ENCODE measurements at regions not wholly inside any gene's neighbourhood (a gene's known extent, or its start where the extent isn't known, plus 50 kb on each side); places are given as distances from the start of the nearest gene placed in this dataset.

DNA sequence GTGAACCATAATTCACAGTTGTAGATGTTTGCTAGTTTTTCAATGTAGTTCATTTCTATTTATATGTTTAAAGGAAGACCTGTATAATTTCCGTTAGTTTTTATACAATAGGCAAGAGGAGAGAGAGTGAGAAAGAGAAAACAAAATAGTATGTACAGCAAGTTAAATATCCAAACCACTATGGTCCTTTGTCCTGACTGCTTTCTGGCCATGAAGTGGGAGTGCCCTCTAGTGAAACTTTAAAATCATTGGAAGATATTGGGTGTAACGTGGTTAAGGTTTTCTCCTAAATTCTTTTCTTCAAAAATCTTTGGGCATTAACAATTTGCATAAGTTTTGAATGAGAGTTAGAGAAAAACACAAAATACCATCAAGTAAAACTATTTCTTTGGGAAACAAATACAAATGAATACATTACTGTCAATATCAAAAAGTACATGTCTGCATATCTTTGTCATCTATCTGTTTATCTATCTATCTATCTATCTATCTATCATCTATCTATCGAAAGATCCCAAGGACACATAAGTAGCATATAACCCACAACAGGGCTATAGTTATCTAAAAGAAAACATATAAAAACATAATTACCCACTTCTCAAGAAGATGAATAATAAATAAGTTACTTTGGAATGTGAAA is 534.6 kb upstream of the ATP11B start:
- TF ChIP-seq, protein P1, sequence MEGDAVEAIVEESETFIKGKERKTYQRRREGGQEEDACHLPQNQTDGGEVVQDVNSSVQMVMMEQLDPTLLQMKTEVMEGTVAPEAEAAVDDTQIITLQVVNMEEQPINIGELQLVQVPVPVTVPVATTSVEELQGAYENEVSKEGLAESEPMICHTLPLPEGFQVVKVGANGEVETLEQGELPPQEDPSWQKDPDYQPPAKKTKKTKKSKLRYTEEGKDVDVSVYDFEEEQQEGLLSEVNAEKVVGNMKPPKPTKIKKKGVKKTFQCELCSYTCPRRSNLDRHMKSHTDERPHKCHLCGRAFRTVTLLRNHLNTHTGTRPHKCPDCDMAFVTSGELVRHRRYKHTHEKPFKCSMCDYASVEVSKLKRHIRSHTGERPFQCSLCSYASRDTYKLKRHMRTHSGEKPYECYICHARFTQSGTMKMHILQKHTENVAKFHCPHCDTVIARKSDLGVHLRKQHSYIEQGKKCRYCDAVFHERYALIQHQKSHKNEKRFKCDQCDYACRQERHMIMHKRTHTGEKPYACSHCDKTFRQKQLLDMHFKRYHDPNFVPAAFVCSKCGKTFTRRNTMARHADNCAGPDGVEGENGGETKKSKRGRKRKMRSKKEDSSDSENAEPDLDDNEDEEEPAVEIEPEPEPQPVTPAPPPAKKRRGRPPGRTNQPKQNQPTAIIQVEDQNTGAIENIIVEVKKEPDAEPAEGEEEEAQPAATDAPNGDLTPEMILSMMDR (IDR thresholded peaks at IDR 0.05; ENCODE audit: insufficient read depth, low read depth, low read length) = peak; percentile 51
- peak; percentile 37 for DNase-seq (ENCODE audit: low read depth)
- no peak overlapping the region for H3K4me3 ChIP-seq (ENCODE audit: low read depth, low read length)

DNA sequence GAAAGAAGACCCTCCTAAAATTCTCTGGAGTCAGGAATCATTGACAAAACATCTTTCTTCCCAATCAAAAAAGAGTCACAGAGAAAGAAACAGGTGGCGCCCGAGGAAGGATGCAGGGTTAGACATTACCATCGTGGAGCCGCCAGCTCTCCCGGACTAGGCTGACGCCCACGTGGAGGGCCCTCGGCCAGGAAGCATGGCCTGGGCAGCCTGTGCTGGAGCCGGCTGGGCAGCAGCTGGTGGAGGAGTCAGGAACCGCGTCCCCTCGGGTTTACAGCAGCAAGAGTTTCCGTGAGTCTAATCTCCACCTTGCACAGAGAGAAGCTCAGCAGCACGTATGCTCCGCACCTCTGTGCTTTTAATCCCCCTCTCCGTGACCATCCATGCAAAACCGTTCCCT is 533.7 kb upstream of the ATP11B start:
- H3K4me3 ChIP-seq (ENCODE audit: low read depth, low read length) = no peak overlapping the region
- TF ChIP-seq, protein P1 (IDR thresholded peaks at IDR 0.05; ENCODE audit: insufficient read depth, low read depth, low read length) = no peak
- DNase-seq (ENCODE audit: low read depth) = no peak

DNA sequence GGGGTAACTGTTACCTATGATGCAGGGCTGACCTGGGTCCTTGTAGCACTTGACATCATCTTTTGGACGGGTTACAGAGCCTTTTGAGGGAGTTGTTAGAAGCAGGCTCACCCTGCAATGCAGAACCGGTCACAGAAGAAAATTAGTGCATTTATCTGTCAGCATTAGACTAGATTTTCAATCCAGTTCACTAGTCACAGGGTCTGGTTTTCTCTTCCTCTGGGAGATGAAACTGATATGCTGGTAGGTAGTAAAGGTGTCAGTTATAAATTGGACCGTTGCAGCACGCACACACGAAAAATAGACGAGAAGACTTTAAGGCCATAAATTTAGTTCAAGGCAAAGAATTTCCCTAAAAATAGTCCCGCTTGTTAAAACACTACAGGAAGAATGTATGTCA is 532.3 kb upstream of the ATP11B start:
- no peak for DNase-seq (ENCODE audit: low read depth)
- TF ChIP-seq, protein P1 (IDR thresholded peaks at IDR 0.05; ENCODE audit: insufficient read depth, low read depth, low read length) = no peak
- H3K4me3 ChIP-seq (ENCODE audit: low read depth, low read length) = no peak overlapping the region

DNA sequence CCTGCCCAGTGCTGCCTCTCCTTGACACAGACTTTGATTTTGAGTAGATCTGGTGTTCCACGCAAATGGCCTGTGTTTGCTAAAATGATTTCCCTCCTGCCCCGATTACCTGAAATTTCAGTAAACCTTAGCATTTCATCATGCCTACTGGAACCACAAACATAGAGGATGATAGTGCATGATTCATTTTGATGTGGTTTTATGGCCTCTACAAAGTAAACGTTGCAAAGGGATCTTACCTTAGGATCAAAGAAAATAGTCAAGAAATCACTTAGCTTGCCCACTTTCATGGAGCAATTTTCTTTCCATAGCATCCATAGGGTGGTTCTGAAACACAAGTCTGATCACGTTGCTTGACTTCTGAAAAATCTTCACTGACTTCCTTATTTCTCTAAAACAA is 524.6 kb upstream of the ATP11B start:
- TF ChIP-seq, protein P1 (IDR thresholded peaks at IDR 0.05; ENCODE audit: insufficient read depth, low read depth, low read length) = no peak
- no peak for DNase-seq (ENCODE audit: low read depth)
- no peak overlapping the region for H3K4me3 ChIP-seq (ENCODE audit: low read depth, low read length)

DNA sequence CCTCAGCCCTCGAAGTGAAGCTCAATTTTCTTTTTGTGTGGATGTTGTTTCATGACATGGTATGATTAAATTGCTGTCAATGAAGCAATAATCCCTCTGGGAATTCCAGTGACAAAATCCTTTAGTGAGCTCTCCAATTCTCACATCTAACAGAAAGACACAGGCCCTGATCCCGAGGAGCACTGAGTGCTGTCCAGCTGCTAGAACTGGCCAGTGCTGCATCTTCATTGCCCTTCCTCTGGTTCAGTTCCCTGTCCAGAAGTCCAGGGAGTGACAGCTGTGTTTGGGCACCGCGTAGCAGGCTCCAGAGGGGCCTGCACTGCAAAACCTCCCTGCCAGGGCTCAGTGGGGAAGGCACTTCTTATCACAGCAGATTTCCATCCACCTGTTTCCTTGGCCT is 516.8 kb upstream of the ATP11B start:
- TF ChIP-seq, protein P1 (IDR thresholded peaks at IDR 0.05; ENCODE audit: insufficient read depth, low read depth, low read length) = no peak
- DNase-seq (ENCODE audit: low read depth) = no peak
- no peak overlapping the region for H3K4me3 ChIP-seq (ENCODE audit: low read depth, low read length)

DNA sequence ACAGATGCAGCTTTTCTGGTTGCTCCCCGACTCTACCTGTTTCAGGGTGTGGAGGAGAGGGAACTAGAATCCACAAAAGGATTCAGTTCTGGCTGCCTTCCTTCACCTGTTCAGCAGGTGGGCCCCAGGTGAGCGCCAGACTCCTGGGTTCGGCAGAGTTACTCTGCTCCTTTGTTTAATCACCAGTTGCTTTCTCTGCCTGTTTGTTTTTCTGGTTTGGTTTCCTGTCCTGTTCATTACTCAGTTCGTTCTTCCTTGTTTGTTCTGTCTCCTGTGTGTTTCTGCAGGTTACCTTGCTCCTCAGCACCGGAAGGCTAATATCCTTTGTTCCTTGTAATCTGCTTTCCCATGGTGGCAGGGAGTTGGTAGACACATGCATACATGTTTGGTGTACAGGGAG is 508.5 kb upstream of the ATP11B start:
- DNase-seq (ENCODE audit: low read depth) = no peak
- TF ChIP-seq, protein P1 (IDR thresholded peaks at IDR 0.05; ENCODE audit: insufficient read depth, low read depth, low read length) = no peak
- H3K4me3 ChIP-seq (ENCODE audit: low read depth, low read length) = no peak overlapping the region

DNA sequence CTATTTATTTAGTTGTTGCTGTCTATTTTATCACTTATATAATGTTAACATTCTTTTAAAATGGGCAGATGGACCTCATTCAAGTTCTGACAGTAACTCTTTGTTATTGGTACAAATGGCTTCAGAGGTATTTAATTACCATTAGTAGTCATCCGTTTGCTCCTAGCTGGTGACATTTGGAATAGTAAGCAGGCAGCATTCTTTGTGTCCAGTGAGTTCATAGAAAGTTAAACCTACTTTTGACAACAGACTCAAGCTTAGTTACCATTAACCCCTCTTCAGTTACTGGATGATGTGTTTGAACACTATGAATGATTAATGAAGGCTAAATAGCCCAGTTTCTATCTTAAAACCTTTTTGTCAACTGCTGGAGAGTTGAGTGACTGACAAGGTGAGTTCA is 500.7 kb upstream of the ATP11B start:
- TF ChIP-seq, protein P1 (IDR thresholded peaks at IDR 0.05; ENCODE audit: insufficient read depth, low read depth, low read length) = no peak
- DNase-seq (ENCODE audit: low read depth) = no peak
- H3K4me3 ChIP-seq (ENCODE audit: low read depth, low read length) = no peak overlapping the region

Data from fibroblast of villous mesenchyme (primary cell).